Nephron (organoid): ENCODE measurements at regions not wholly inside any gene's neighbourhood (a gene's known extent, or its start where the extent isn't known, plus 50 kb on each side); places are given as distances from the start of the nearest gene placed in this dataset.

Experiments
- H3K27ac Mint-ChIP-seq, 3 experiments: 2 replicates each; pipeline ENCODE4 v1.8.0; 2020; ENCODE audit warnings: mixed read lengths in 3 of 3, mild to moderate bottlenecking in 2 of 3, moderate library complexity in 1 of 3
- H3K27me3 Mint-ChIP-seq: 2 replicates; pipeline ENCODE4 v1.8.0; 2021; ENCODE audit warnings: low read depth, mild to moderate bottlenecking, moderate library complexity, mixed read lengths
- H3K36me3 Mint-ChIP-seq: 2 replicates; pipeline ENCODE4 v1.8.0; 2020; ENCODE audit warnings: low read depth, mixed read lengths
- H3K4me1 Mint-ChIP-seq: 2 replicates; pipeline ENCODE4 v1.8.0; 2020; ENCODE audit warnings: mixed read lengths
- H3K4me3 Mint-ChIP-seq, 3 experiments: 2 replicates each; pipeline ENCODE4 v1.8.0; 2020; ENCODE audit warnings: mild to moderate bottlenecking in 3 of 3, mixed read lengths in 3 of 3, moderate library complexity in 2 of 3
- H3K9me3 Mint-ChIP-seq: 2 replicates; pipeline ENCODE4 v1.8.0; 2020; ENCODE audit warnings: mixed read lengths
- CTCF ChIP-seq, 3 experiments: fragments of 200-600 bp; sonication (generic); IDR thresholded peaks; one replicate each; pipeline ENCODE4 v1.5.0; 2021; ENCODE audit warnings: antibody characterized with exemption in 3 of 3; ENCODE audit not compliant: unreplicated experiment in 3 of 3

- no peaks in the 10 kb centered on the region for H3K9me3 Mint-ChIP-seq
- no peak for TF ChIP-seq CTCF (IDR thresholded peaks at IDR 0.05; ENCODE audit: unreplicated experiment in 3 of 3)
- no peak overlapping the region for H3K27ac Mint-ChIP-seq
- no peaks in the 10 kb centered on the region for H3K4me1 Mint-ChIP-seq
- H3K27me3 Mint-ChIP-seq, result peaks cover 9% of the 10 kb centered on the region
- H3K36me3 Mint-ChIP-seq, result no peaks in the 10 kb centered on the region
- no peak overlapping the region for H3K4me3 Mint-ChIP-seq
These were observed 107.2 kb upstream of the KIT start for GRCh38 chr4:54550395-54551171.

- Mint-ChIP-seq H3K27ac (no peak overlapping the region), H3K4me1 (no peaks in the 10 kb centered on the region), H3K9me3 (no peaks in the 10 kb centered on the region), H3K4me3 (no peak overlapping the region), H3K27me3 (peaks cover 9% of the 10 kb centered on the region), H3K36me3 (no peaks in the 10 kb centered on the region)
- no peak for TF ChIP-seq CTCF (IDR thresholded peaks at IDR 0.05; ENCODE audit: unreplicated experiment in 3 of 3)
These were observed 104.8 kb upstream of the KIT start for GRCh38 chr4:54553001-54553400.

- H3K4me1 Mint-ChIP-seq, result no peaks in the 10 kb centered on the region
- TF ChIP-seq CTCF (IDR thresholded peaks at IDR 0.05; ENCODE audit: unreplicated experiment in 3 of 3), result no peak
- no peaks in the 10 kb centered on the region for H3K36me3 Mint-ChIP-seq
- no peak overlapping the region for H3K27ac Mint-ChIP-seq
- H3K4me3 Mint-ChIP-seq, result no peak overlapping the region
- no peaks in the 10 kb centered on the region for H3K9me3 Mint-ChIP-seq
- no peaks in the 10 kb centered on the region for H3K27me3 Mint-ChIP-seq
These were observed 103.3 kb upstream of the KIT start for GRCh38 chr4:54554339-54554990.

GRCh38 chr4:54556051-54556450, 101.7 kb upstream of the KIT start:
- H3K36me3 Mint-ChIP-seq, result no peaks in the 10 kb centered on the region
- no peaks in the 10 kb centered on the region for H3K27me3 Mint-ChIP-seq
- H3K4me1 Mint-ChIP-seq, result no peaks in the 10 kb centered on the region
- H3K9me3 Mint-ChIP-seq, result no peaks in the 10 kb centered on the region
- no peak overlapping the region for H3K4me3 Mint-ChIP-seq
- H3K27ac Mint-ChIP-seq, result no peak overlapping the region
- no peak for TF ChIP-seq CTCF (IDR thresholded peaks at IDR 0.05; ENCODE audit: unreplicated experiment in 3 of 3)

GRCh38 chr4:54556587-54556986, 101.2 kb upstream of the KIT start:
- H3K27ac Mint-ChIP-seq, result no peak overlapping the region
- TF ChIP-seq CTCF (IDR thresholded peaks at IDR 0.05; ENCODE audit: unreplicated experiment in 3 of 3), result no peak
- no peaks in the 10 kb centered on the region for H3K9me3 Mint-ChIP-seq
- no peaks in the 10 kb centered on the region for H3K27me3 Mint-ChIP-seq
- H3K4me1 Mint-ChIP-seq, result no peaks in the 10 kb centered on the region
- no peak overlapping the region for H3K4me3 Mint-ChIP-seq
- no peaks in the 10 kb centered on the region for H3K36me3 Mint-ChIP-seq
